ENCODE measurements at regions not wholly inside any gene's neighbourhood (a gene's known extent, or its start where the extent isn't known, plus 50 kb on each side); places are given as distances from the start of the nearest gene placed in this dataset.

DNA sequence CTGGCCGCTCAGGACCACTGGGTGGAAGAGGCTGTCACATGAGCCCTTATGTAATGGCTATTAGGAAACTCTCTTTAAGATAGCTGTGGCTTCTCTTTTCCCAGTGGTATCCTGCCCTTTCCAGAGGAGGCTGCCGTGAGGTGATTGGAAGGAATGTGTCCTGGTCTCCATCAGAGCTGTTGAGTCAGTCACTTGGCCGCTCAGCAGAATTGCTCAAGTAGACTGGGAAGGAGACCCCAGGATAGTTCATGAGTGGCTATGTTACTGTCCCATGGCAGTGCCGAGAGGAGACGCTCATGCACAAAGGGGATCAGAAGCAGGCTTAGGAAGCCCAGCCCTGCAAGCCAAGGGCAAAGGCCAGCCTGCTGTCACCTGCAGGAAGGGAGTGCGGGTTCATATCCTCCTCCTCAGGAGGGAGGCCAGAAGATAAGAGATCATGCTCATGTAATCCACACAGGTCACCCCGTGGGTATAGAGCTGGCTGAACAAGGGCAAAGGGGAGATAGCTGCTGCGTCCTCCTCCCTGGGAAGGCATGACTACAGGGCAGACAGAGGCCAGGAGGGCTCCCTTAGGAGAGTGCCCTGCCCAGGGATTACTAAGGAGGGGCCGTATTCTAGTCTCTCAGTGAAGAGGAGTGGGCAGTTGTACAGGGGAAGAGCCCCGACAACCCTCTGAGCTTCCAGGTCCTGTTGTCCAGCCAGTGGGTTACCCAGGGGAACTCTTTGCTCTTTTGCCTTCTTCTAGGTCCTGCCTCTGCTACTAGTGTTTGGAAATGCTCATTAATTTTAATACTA is 137.0 kb upstream of the MAX start:
- peak; percentile 82 for DNase-seq
- peak overlapping the region; percentile 38 for H3K9ac ChIP-seq
- H4K20me1 ChIP-seq (ENCODE audit: insufficient read depth) = no peaks in the 10 kb centered on the region
- no peaks in the 10 kb centered on the region for H3K9me2 ChIP-seq (ENCODE audit: insufficient read depth)
- peak overlapping the region; percentile 64 for H3K4me2 ChIP-seq (ENCODE audit: unreplicated experiment)
- no peaks in the 10 kb centered on the region for H3K27me3 ChIP-seq (replicated peaks; ENCODE audit: insufficient read depth)
- no peak overlapping the region for H3K4me3 ChIP-seq
- H3K27ac ChIP-seq = peak overlapping the region; percentile 80
- TF ChIP-seq EZH2phosphoT487 (IDR thresholded peaks at IDR 0.05; ENCODE audit: insufficient read depth, low read depth) (no peak), EZH2 (IDR thresholded peaks at IDR 0.05; ENCODE audit: insufficient read depth, poor library complexity, severe bottlenecking) (no peak)
- H3K36me3 ChIP-seq (ENCODE audit: low read depth) = no peaks in the 10 kb centered on the region
- 76 to 81% methylated on average over 10 of the region's 10 CpGs for WGBS, 2 experiments (ENCODE audit: low coverage in 1 of 2, low lambda C conversion rate in 2 of 2, missing lambda C conversion rate in 2 of 2)
- H3F3A ChIP-seq (ENCODE audit: insufficient read depth) = peaks cover 33% of the 10 kb centered on the region
- no peaks in the 10 kb centered on the region for H3K79me2 ChIP-seq (ENCODE audit: insufficient read depth)
- in situ Hi-C loops (cut with MboI) = no loop called here
- H3K9me3 ChIP-seq (ENCODE audit: low read depth) = no peaks in the 10 kb centered on the region
- H3K4me1 ChIP-seq (ENCODE audit: insufficient read depth) = peaks cover 44% of the 10 kb centered on the region
- no peak overlapping the region for H2AFZ ChIP-seq

DNA sequence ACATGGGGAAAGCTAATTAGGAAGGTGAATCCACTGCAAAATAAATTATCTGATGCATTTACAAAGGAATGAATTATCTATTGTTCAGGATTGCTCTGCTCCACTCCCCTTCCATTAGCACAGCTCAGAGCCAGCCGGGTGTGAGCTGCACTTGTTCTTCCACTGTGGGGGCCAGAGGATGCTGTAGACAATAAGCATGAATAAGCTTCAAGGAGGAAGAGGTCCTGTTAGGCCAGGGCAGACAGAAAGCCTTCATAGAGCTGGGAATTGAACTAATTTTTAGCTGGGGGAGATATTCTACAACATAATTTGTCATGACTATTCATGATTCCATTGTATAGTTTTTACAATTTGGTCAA is 137.6 kb upstream of the MAX start:
- 92 to 93% methylated on average over 1 of the region's 1 CpG for WGBS, 2 experiments (ENCODE audit: low coverage in 1 of 2, low lambda C conversion rate in 2 of 2, missing lambda C conversion rate in 2 of 2)
- Histone ChIP-seq H3F3A (ENCODE audit: insufficient read depth) (peaks cover 34% of the 10 kb centered on the region), H3K79me2 (ENCODE audit: insufficient read depth) (no peaks in the 10 kb centered on the region), H3K9ac (no peak overlapping the region), H2AFZ (no peak overlapping the region), H3K4me2 (ENCODE audit: unreplicated experiment) (no peak overlapping the region), H3K4me1 (ENCODE audit: insufficient read depth) (peaks cover 45% of the 10 kb centered on the region), H3K27ac (peak overlapping the region; percentile 80; the same call in 1 of the 2 replicates), H3K9me3 (ENCODE audit: low read depth) (no peaks in the 10 kb centered on the region), H3K27me3 (replicated peaks; ENCODE audit: insufficient read depth) (no peaks in the 10 kb centered on the region), H4K20me1 (ENCODE audit: insufficient read depth) (no peaks in the 10 kb centered on the region), H3K4me3 (no peak overlapping the region), H3K36me3 (ENCODE audit: low read depth) (no peaks in the 10 kb centered on the region), H3K9me2 (ENCODE audit: insufficient read depth) (no peaks in the 10 kb centered on the region)
- DNase-seq = no peak
- in situ Hi-C loops (cut with MboI) = no loop called here
- TF ChIP-seq EZH2 (IDR thresholded peaks at IDR 0.05; ENCODE audit: insufficient read depth, poor library complexity, severe bottlenecking) (no peak), EZH2phosphoT487 (IDR thresholded peaks at IDR 0.05; ENCODE audit: insufficient read depth, low read depth) (no peak)

DNA sequence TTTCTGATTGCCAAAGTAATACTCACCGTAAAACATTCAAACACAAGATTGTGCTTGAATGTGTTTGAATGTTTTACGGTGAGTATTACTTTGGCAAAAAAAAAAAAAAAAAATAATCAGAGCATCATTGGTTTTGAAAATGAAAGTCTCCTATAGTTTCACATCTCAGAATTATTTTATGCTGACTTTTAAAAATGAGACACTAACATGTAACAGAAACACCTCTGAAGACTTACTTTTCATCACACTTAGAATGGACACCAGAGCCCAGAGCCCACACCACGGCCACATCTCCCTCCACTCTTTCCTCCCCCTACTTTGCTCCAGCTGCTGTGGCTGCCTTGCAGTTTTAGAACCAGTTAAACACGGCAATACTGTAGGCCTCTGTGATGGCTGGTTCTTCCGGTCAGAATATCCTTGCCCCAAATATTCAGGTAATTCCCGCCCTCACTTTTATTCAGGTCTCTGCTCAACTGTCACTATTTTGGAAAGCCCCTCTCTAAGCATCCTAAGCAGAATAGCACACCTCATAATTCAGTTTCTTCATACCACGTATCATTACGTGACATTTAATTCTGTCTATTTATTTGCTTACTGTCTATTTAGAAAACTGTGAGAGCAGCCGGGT is 138.9 kb upstream of the MAX start:
- 90% methylated on average over 9 of the region's 9 CpGs for WGBS, 2 experiments (ENCODE audit: low coverage in 1 of 2, low lambda C conversion rate in 2 of 2, missing lambda C conversion rate in 2 of 2)
- peaks cover 45% of the 10 kb centered on the region for H3K4me1 ChIP-seq (ENCODE audit: insufficient read depth)
- TF ChIP-seq EZH2 (IDR thresholded peaks at IDR 0.05; ENCODE audit: insufficient read depth, poor library complexity, severe bottlenecking) (no peak), EZH2phosphoT487 (IDR thresholded peaks at IDR 0.05; ENCODE audit: insufficient read depth, low read depth) (no peak)
- H3K4me3 ChIP-seq = no peak overlapping the region
- no peak overlapping the region for H3K27ac ChIP-seq
- no peaks in the 10 kb centered on the region for H4K20me1 ChIP-seq (ENCODE audit: insufficient read depth)
- in situ Hi-C loops (cut with MboI) = no loop called here
- no peaks in the 10 kb centered on the region for H3K79me2 ChIP-seq (ENCODE audit: insufficient read depth)
- H3K9ac ChIP-seq = no peak overlapping the region
- DNase-seq = no peak
- H3K27me3 ChIP-seq (replicated peaks; ENCODE audit: insufficient read depth) = no peaks in the 10 kb centered on the region
- no peak overlapping the region for H3K4me2 ChIP-seq (ENCODE audit: unreplicated experiment)
- no peaks in the 10 kb centered on the region for H3K9me3 ChIP-seq (ENCODE audit: low read depth)
- H3K36me3 ChIP-seq (ENCODE audit: low read depth) = no peaks in the 10 kb centered on the region
- no peaks in the 10 kb centered on the region for H3K9me2 ChIP-seq (ENCODE audit: insufficient read depth)
- peaks cover 33% of the 10 kb centered on the region for H3F3A ChIP-seq (ENCODE audit: insufficient read depth)
- H2AFZ ChIP-seq = no peak overlapping the region

DNA sequence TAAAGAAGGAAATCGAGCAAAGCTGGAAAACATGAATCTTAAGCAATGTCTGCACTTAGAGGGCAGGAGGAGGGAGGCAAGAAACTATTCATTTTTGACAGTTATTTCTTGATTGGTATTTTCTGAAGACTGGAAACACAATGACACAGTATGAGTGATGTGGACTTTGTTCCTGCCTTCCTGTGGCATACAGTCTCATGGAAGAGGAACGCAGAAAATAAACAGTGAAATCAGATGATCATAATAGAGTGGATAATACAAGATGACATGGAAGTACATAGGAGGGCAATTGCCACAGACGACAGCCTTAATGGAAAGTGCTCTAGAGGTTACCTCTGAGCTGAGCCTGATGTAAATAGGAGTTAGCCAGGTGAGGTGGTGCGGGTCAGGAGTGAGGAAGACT is 140.4 kb upstream of the MAX start:
- no peak for DNase-seq
- Histone ChIP-seq H3K27me3 (replicated peaks; ENCODE audit: insufficient read depth) (no peaks in the 10 kb centered on the region), H3K9ac (no peak overlapping the region), H2AFZ (no peak overlapping the region), H4K20me1 (ENCODE audit: insufficient read depth) (no peaks in the 10 kb centered on the region), H3K27ac (no peak overlapping the region), H3K4me1 (ENCODE audit: insufficient read depth) (peaks cover 30% of the 10 kb centered on the region), H3K4me2 (ENCODE audit: unreplicated experiment) (no peak overlapping the region), H3K9me2 (ENCODE audit: insufficient read depth) (no peaks in the 10 kb centered on the region), H3K4me3 (no peak overlapping the region), H3K9me3 (ENCODE audit: low read depth) (no peaks in the 10 kb centered on the region), H3F3A (ENCODE audit: insufficient read depth) (peaks cover 18% of the 10 kb centered on the region), H3K36me3 (ENCODE audit: low read depth) (no peaks in the 10 kb centered on the region), H3K79me2 (ENCODE audit: insufficient read depth) (no peaks in the 10 kb centered on the region)
- in situ Hi-C loops (cut with MboI) = no loop called here
- 55 to 61% methylated on average over 4 of the region's 4 CpGs for WGBS, 2 experiments (ENCODE audit: low coverage in 1 of 2, low lambda C conversion rate in 2 of 2, missing lambda C conversion rate in 2 of 2)
- TF ChIP-seq EZH2phosphoT487 (IDR thresholded peaks at IDR 0.05; ENCODE audit: insufficient read depth, low read depth) = no peak
